ENCODE measurements at regions not wholly inside any gene's neighbourhood (a gene's known extent, or its start where the extent isn't known, plus 50 kb on each side); places are given as distances from the start of the nearest gene placed in this dataset.

GRCh38 chr3:59517388-59517787, 467.6 kb upstream of the CFAP20DC start:
- H3F3A ChIP-seq (ENCODE audit: insufficient read depth, low read length, poor library complexity, severe bottlenecking): no peaks in the 10 kb centered on the region
- TF ChIP-seq POLR2AphosphoS5 (IDR thresholded peaks at IDR 0.05) (no peak), REST (IDR thresholded peaks at IDR 0.05; ENCODE audit: borderline replicate concordance) (no peak), CTCF (IDR thresholded peaks at IDR 0.05; ENCODE audit: poor library complexity, severe bottlenecking) (no peak), RAD21 (conservative IDR thresholded peaks at IDR 0.05) (no peak), TAF1 (IDR thresholded peaks at IDR 0.05; ENCODE audit: low read depth) (no peak), EZH2 (IDR thresholded peaks at IDR 0.05; ENCODE audit: borderline replicate concordance, insufficient read depth, low read length, poor library complexity, severe bottlenecking) (no peak), SMC3 (conservative IDR thresholded peaks at IDR 0.05; ENCODE audit: poor library complexity) (no peak), MXI1 (conservative IDR thresholded peaks at IDR 0.05; ENCODE audit: poor library complexity, severe bottlenecking) (no peak)
- H3K27me3 ChIP-seq (ENCODE audit: insufficient read depth, low read depth, low read length): no peaks in the 10 kb centered on the region
- no peak overlapping the region for H3K4me2 ChIP-seq (ENCODE audit: low read length)
- no peaks in the 10 kb centered on the region for H3K9me3 ChIP-seq (ENCODE audit: low read length)
- no peaks in the 10 kb centered on the region for H3K79me2 ChIP-seq (replicated peaks; ENCODE audit: insufficient read depth, low read length)
- no peaks in the 10 kb centered on the region for H4K20me1 ChIP-seq (ENCODE audit: insufficient read depth)
- H3K9ac ChIP-seq (ENCODE audit: low read length): no peak overlapping the region
- H3K27ac ChIP-seq (ENCODE audit: low read length): no peak overlapping the region
- no peaks in the 10 kb centered on the region for H3K9me2 ChIP-seq (ENCODE audit: insufficient read depth, low read length)
- H2AFZ ChIP-seq (ENCODE audit: low read depth, low read length): no peak overlapping the region
- H3K4me3 ChIP-seq (ENCODE audit: low read length): no peak overlapping the region
- H3K36me3 ChIP-seq (ENCODE audit: insufficient read depth, low read length): no peaks in the 10 kb centered on the region

GRCh38 chr3:59515966-59516365, 466.1 kb upstream of the CFAP20DC start:
- no peaks in the 10 kb centered on the region for H3K9me2 ChIP-seq (ENCODE audit: insufficient read depth, low read length)
- H3F3A ChIP-seq (ENCODE audit: insufficient read depth, low read length, poor library complexity, severe bottlenecking): no peaks in the 10 kb centered on the region
- H3K27me3 ChIP-seq (ENCODE audit: insufficient read depth, low read depth, low read length): no peaks in the 10 kb centered on the region
- no peak overlapping the region for H3K4me3 ChIP-seq (ENCODE audit: low read length)
- no peak for TF ChIP-seq POLR2AphosphoS5 (IDR thresholded peaks at IDR 0.05)
- no peak for TF ChIP-seq CTCF (IDR thresholded peaks at IDR 0.05; ENCODE audit: poor library complexity, severe bottlenecking)
- TF ChIP-seq EP300 (conservative IDR thresholded peaks at IDR 0.05; ENCODE audit: poor library complexity, severe bottlenecking): no peak
- no peak for TF ChIP-seq REST (IDR thresholded peaks at IDR 0.05; ENCODE audit: borderline replicate concordance)
- no peak for TF ChIP-seq EZH2 (IDR thresholded peaks at IDR 0.05; ENCODE audit: borderline replicate concordance, insufficient read depth, low read length, poor library complexity, severe bottlenecking)
- no peak for TF ChIP-seq TAF1 (IDR thresholded peaks at IDR 0.05; ENCODE audit: low read depth)
- H3K9me3 ChIP-seq (ENCODE audit: low read length): no peaks in the 10 kb centered on the region
- H2AFZ ChIP-seq (ENCODE audit: low read depth, low read length): no peak overlapping the region
- no peaks in the 10 kb centered on the region for H3K36me3 ChIP-seq (ENCODE audit: insufficient read depth, low read length)
- no peak overlapping the region for H3K27ac ChIP-seq (ENCODE audit: low read length)
- H3K4me2 ChIP-seq (ENCODE audit: low read length): no peak overlapping the region
- H4K20me1 ChIP-seq (ENCODE audit: insufficient read depth): no peaks in the 10 kb centered on the region
- no peaks in the 10 kb centered on the region for H3K79me2 ChIP-seq (replicated peaks; ENCODE audit: insufficient read depth, low read length)
- H3K9ac ChIP-seq (ENCODE audit: low read length): no peak overlapping the region

Data from neural cell (in vitro differentiated cells).